IMR-90 (cell line): ENCODE measurements at regions not wholly inside any gene's neighbourhood (a gene's known extent, or its start where the extent isn't known, plus 50 kb on each side); places are given as distances from the start of the nearest gene placed in this dataset.

ENCODE experiments used
- ATAC-seq: fragments of 200-7000 bp; cut with Tn5 transposase; 2 replicates; pipeline ENCODE4 v1.9.1; 2020; ENCODE audit warnings: low read depth, mild to moderate bottlenecking, moderate library complexity
- BruUV-seq: library from RNA; stranded (reverse); fragments of 400-500 nt; replicated peaks from 2 replicates; lab custom pipeline; 2021; lab: Mats Ljungman, UMichigan
- CTCF ChIA-PET: fragments of 300-600 bp; formaldehyde crosslinking; extraction: SDS; loops from one replicate; lab custom pipeline; 2021; ENCODE audit warnings: antibody characterized with exemption; lab: Yijun Ruan, JAX
- POLR2A ChIA-PET: fragments of 300-600 bp; sonication (Branson Sonifier 250); formaldehyde crosslinking; loops from one replicate; lab custom pipeline; 2022; ENCODE audit warnings: antibody characterized with exemption; ENCODE audit not compliant: unreplicated experiment; lab: Charles Lee
- DNase-seq: peaks from one replicate; pipeline ENCODE4 v3.0.0; 2013
- H2AFZ ChIP-seq: replicated peaks from 2 replicates; pipeline ENCODE3; 2013; ENCODE audit warnings: low read length, mild to moderate bottlenecking; ENCODE audit not compliant: poor library complexity
- H2AK5ac ChIP-seq: 2 replicates; pipeline ENCODE4 v1.6.1; 2013; ENCODE audit warnings: low read depth, low read length, inconsistent platforms
- H2AK9ac ChIP-seq: replicated peaks from 2 replicates; pipeline ENCODE3; 2013; ENCODE audit warnings: mild to moderate bottlenecking, low read depth, low read length, moderate library complexity; ENCODE audit not compliant: poor library complexity
- H2BK120ac ChIP-seq: 2 replicates; pipeline ENCODE4 v1.6.1; 2013; ENCODE audit warnings: low read depth, low read length, inconsistent platforms
- H2BK15ac ChIP-seq: 3 replicates; pipeline ENCODE4 v1.6.1; 2013; ENCODE audit warnings: low read depth, low read length, inconsistent platforms
- H2BK20ac ChIP-seq: 2 replicates; pipeline ENCODE4 v1.6.1; 2013; ENCODE audit warnings: low read depth, mild to moderate bottlenecking, inconsistent platforms, low read length, moderate library complexity
- H2BK5ac ChIP-seq: 2 replicates; pipeline ENCODE4 v1.6.1; 2013; ENCODE audit warnings: mild to moderate bottlenecking, low read depth, low read length, inconsistent platforms; ENCODE audit not compliant: poor library complexity, severe bottlenecking
- H3K14ac ChIP-seq: replicated peaks from 2 replicates; pipeline ENCODE4 v1.6.1; 2013; ENCODE audit warnings: low read depth, low read length, inconsistent platforms
- H3K18ac ChIP-seq: 2 replicates; pipeline ENCODE4 v1.6.1; 2013; ENCODE audit warnings: low read depth, low read length, control low read depth
- H3K23ac ChIP-seq: 2 replicates; pipeline ENCODE4 v1.6.1; 2013; ENCODE audit warnings: low read depth, low read length, inconsistent platforms
- H3K27ac ChIP-seq: 2 replicates; pipeline ENCODE4 v1.5.1; 2013; ENCODE audit warnings: mild to moderate bottlenecking, control low read depth, low read length; ENCODE audit not compliant: insufficient read depth
- H3K27me3 ChIP-seq: 2 replicates; pipeline ENCODE4 v1.6.1; 2013; ENCODE audit warnings: low read length; ENCODE audit not compliant: control insufficient read depth, insufficient read depth
- H3K36me3 ChIP-seq: 2 replicates; pipeline ENCODE4 v1.6.1; 2013; ENCODE audit warnings: low read length, mixed read lengths; ENCODE audit not compliant: control insufficient read depth, insufficient read depth
- H3K4ac ChIP-seq: 2 replicates; pipeline ENCODE4 v1.6.1; 2013; ENCODE audit warnings: low read depth, low read length, inconsistent platforms
- H3K4me1 ChIP-seq: 2 replicates; pipeline ENCODE4 v1.6.1; 2013; ENCODE audit warnings: low read length, mixed read lengths; ENCODE audit not compliant: control insufficient read depth, insufficient read depth
- H3K4me2 ChIP-seq: 2 replicates; pipeline ENCODE4 v1.6.1; 2013; ENCODE audit warnings: low read depth, mild to moderate bottlenecking, control low read depth, low read length, moderate library complexity
- H3K4me3 ChIP-seq: 2 replicates; pipeline ENCODE4 v1.5.1; 2013; ENCODE audit warnings: low read depth, mild to moderate bottlenecking, control low read depth, low read length, moderate library complexity; ENCODE audit not compliant: insufficient read depth
- H3K56ac ChIP-seq: 2 replicates; pipeline ENCODE4 v1.6.1; 2013; ENCODE audit warnings: low read length, inconsistent platforms; ENCODE audit not compliant: insufficient read depth; ENCODE audit errors: extremely low read depth
- H3K79me1 ChIP-seq, 2 experiments: 2 replicates each; pipeline ENCODE4 v1.6.1; 2013; ENCODE audit warnings: low read length in 2 of 2, inconsistent platforms in 1 of 2, low read depth in 1 of 2
- H3K9ac ChIP-seq: 2 replicates; pipeline ENCODE4 v1.6.1; 2013; ENCODE audit warnings: low read depth, low read length, control low read depth
- H3K9me1 ChIP-seq: 2 replicates; pipeline ENCODE4 v1.6.1; 2013; ENCODE audit warnings: low read length, inconsistent platforms; ENCODE audit not compliant: insufficient read depth
- H3K9me3 ChIP-seq: 2 replicates; pipeline ENCODE4 v1.6.1; 2013; ENCODE audit warnings: low read length; ENCODE audit not compliant: control insufficient read depth, insufficient read depth
- H4K20me1 ChIP-seq: 2 replicates; pipeline ENCODE4 v1.6.1; 2013; ENCODE audit warnings: low read length, inconsistent platforms; ENCODE audit not compliant: insufficient read depth
- H4K5ac ChIP-seq: 2 replicates; pipeline ENCODE4 v1.6.1; 2013; ENCODE audit warnings: mild to moderate bottlenecking, low read depth, low read length, control low read depth
- H4K8ac ChIP-seq, 2 experiments: 2 replicates each; pipeline ENCODE4 v1.6.1; 2013; ENCODE audit warnings: low read depth in 2 of 2, low read length in 2 of 2, control low read depth in 1 of 2, inconsistent platforms in 1 of 2
- H4K91ac ChIP-seq: 2 replicates; pipeline ENCODE4 v1.6.1; 2013; ENCODE audit warnings: low read depth, low read length, inconsistent platforms; ENCODE audit not compliant: insufficient read depth
- CEBPB ChIP-seq: IDR thresholded peaks from 2 replicates; pipeline ENCODE4 v1.6.1; 2012; ENCODE audit warnings: low read depth, low read length, improper control_type of control experiment
- FOS ChIP-seq: fragments of 150-350 bp; IDR thresholded peaks from 2 replicates; pipeline ENCODE4 v1.6.1; 2016; ENCODE audit warnings: low read depth, low read length
- MAZ ChIP-seq: IDR thresholded peaks from 2 replicates; pipeline ENCODE4 v1.6.1; 2012; ENCODE audit warnings: low read depth, mild to moderate bottlenecking, low read length, improper control_type of control experiment, moderate library complexity, borderline replicate concordance
- MXI1 ChIP-seq: IDR thresholded peaks from 2 replicates; pipeline ENCODE4 v1.6.1; 2012; ENCODE audit warnings: low read depth, mild to moderate bottlenecking, low read length, moderate library complexity, borderline replicate concordance
- POLR2A ChIP-seq: IDR thresholded peaks from 2 replicates; pipeline ENCODE4 v1.6.1; 2012; ENCODE audit warnings: mild to moderate bottlenecking, low read depth, low read length
- RAD21 ChIP-seq: IDR thresholded peaks from 2 replicates; pipeline ENCODE4 v1.6.1; 2012; ENCODE audit warnings: low read length, improper control_type of control experiment
- RFX5 ChIP-seq: IDR thresholded peaks from 2 replicates; pipeline ENCODE4 v1.8.0; 2012; ENCODE audit warnings: low read depth, mild to moderate bottlenecking, low read length, moderate library complexity
- SMC3 ChIP-seq: fragments of 150-350 bp; IDR thresholded peaks from 2 replicates; pipeline ENCODE4 v1.6.1; 2016; ENCODE audit warnings: low read depth, mild to moderate bottlenecking, antibody characterized with exemption, low read length, moderate library complexity
- WGBS, 2 experiments: methylation state at CpG; one replicate each; pipeline versions ENCODE4 v1.1.5 to v1.1.7; 2013; ENCODE audit warnings: missing lambda C conversion rate in 2 of 2; ENCODE audit not compliant: insufficient read length in 1 of 2; ENCODE audit errors: extremely low coverage in 2 of 2; 5-methylcytosine and 5-hydroxymethylcytosine counted together
- dilution Hi-C: fragments of 300-500 bp; cut with HindIII; formaldehyde crosslinking; loops from one replicate; pipeline ENCODE4 v1.14.3; 2018; ENCODE audit warnings: low sequenced_read_pairs; ENCODE audit not compliant: unreplicated experiment
- in situ Hi-C: fragments of 300-500 bp; cut with MboI; formaldehyde crosslinking; loops from 3 replicates; pipeline ENCODE4 v1.14.3; 2019; ENCODE audit warnings: low sequenced_read_pairs, inconsistent platforms, mixed read lengths
- intact Hi-C: fragments of 100-400 bp; cut with micrococcal nuclease; formaldehyde crosslinking; loops from 2 replicates; pipeline ENCODE4 v1.10.0; 2022

DNA sequence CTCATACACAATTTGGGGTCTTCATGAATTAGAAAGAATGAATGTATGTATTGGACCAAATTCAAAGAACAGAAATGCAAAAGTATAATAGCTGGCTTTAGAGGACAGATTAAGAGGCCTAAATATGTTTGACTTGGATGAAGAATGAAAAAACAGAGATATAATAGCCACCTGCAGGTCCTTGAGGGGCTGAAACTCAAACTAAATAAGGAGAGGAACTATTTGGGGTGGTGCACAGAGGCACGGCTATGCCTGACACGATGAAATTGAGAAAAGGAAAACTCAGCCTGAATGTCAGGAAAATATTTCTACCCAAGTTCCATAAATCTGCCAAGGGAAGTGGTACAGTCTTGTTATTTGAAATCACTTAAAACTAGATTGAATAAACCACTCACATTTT, 222.9 kb upstream of the DDHD1 start:
- Histone ChIP-seq H3K18ac (no peak overlapping the region), H3K4me3 (no peak overlapping the region), H2BK5ac (no peak overlapping the region), H3K4ac (no peak overlapping the region), H2BK15ac (no peak overlapping the region), H3K23ac (no peak overlapping the region), H3K4me1 (no peaks in the 10 kb centered on the region), H2AFZ (no peak overlapping the region), H3K27ac (no peak overlapping the region), H3K79me1 (no peaks in the 10 kb centered on the region), H3K14ac (no peak overlapping the region), H3K9me1 (no peaks in the 10 kb centered on the region), H3K27me3 (peaks cover 2% of the 10 kb centered on the region; the same call in 1 of the 2 replicates), H4K20me1 (no peaks in the 10 kb centered on the region), H4K5ac (no peak overlapping the region), H3K4me2 (no peak overlapping the region), H2BK20ac (no peak overlapping the region), H3K9ac (no peak overlapping the region), H3K36me3 (no peaks in the 10 kb centered on the region), H2AK9ac (no peak overlapping the region), H2BK120ac (no peak overlapping the region), H3K9me3 (no peaks in the 10 kb centered on the region), H2AK5ac (no peak overlapping the region), H4K8ac (no peak overlapping the region), H3K56ac (no peak overlapping the region), H4K91ac (no peak overlapping the region)
- dilution Hi-C loops (no loop called here), in situ Hi-C loops (no loop called here), intact Hi-C loops (no loop called here)
- WGBS, 2 experiments = no CpG with 5 or more reads among the region's 2 CpGs
- CTCF ChIA-PET = no interaction called here
- DNase-seq (no peak), ATAC-seq (no peak)
- no peak for TF ChIP-seq RFX5
- no peak for TF ChIP-seq RAD21
- no peak for TF ChIP-seq MAZ
- TF ChIP-seq FOS = no peak
- TF ChIP-seq SMC3 = no peak
- TF ChIP-seq POLR2A = no peak
- TF ChIP-seq MXI1 = no peak
- no peak for TF ChIP-seq CEBPB
- no TSS peak for BruUV-seq
- POLR2A ChIA-PET = no interaction called here
